Uterus (tissue), 3 donors: ENCODE measurements at regions not wholly inside any gene's neighbourhood (a gene's known extent, or its start where the extent isn't known, plus 50 kb on each side); places are given as distances from the start of the nearest gene placed in this dataset.
A peak's percentile ranks its signal among the peaks of the same experiment; 100 is the strongest.

ENCODE experiments used
- DNase-seq, 2 donors: peaks; one replicate each; pipeline ENCODE4 v3.0.0-alpha.2; 2019 to 2020
- H3K27ac ChIP-seq, 2 donors: fragments of 200-600 bp; sonication (generic); 1 replicate in 1 of 2; 2 replicates in 1 of 2; pipeline ENCODE4 v1.5.1; 2016 to 2018
- H3K27me3 ChIP-seq, 2 donors: fragments of 200-600 bp; sonication (generic); one replicate each; pipeline ENCODE4 v1.5.1; 2018 to 2019; ENCODE audit warnings: control low read depth in 1 of 2
- H3K36me3 ChIP-seq, 2 donors: fragments of 200-600 bp; sonication (generic); one replicate each; pipeline ENCODE4 v1.5.1; 2019; ENCODE audit warnings: control low read depth in 1 of 2
- H3K4me1 ChIP-seq, 2 donors: fragments of 200-600 bp; sonication (generic); one replicate each; pipeline ENCODE4 v1.5.1; 2018 to 2019; ENCODE audit warnings: control low read depth in 1 of 2
- H3K4me3 ChIP-seq, 2 donors: fragments of 200-600 bp; sonication (generic); 1 replicate in 1 of 2; 2 replicates in 1 of 2; pipeline ENCODE4 v1.5.1; 2018 to 2019; ENCODE audit warnings: mild to moderate bottlenecking in 1 of 2
- H3K9me3 ChIP-seq, 2 donors: fragments of 200-600 bp; sonication (generic); one replicate each; pipeline ENCODE4 v1.5.1; 2019; ENCODE audit warnings: control low read depth in 1 of 2
- POLR2A ChIP-seq, 2 donors: fragments of 450-650 bp; IDR thresholded peaks; one replicate each; pipeline ENCODE4 v1.6.1; 2016; ENCODE audit warnings: antibody characterized with exemption in 2 of 2, mild to moderate bottlenecking in 1 of 2, moderate library complexity in 1 of 2
- intact Hi-C: fragments of 100-400 bp; cut with DNase I; formaldehyde crosslinking; loops from one replicate; pipeline ENCODE4 v1.15.1; 2023; ENCODE audit warnings: low total_unique reads
- TF ChIP-seq, protein P1 (sequence below), 4 experiments: fragments of 200-600 bp in 2 of 4; fragments of 450-650 bp in 2 of 4; sonication (generic) in 2 of 4; IDR thresholded peaks; one replicate each; pipeline ENCODE4 v1.5.1; 2016 to 2019; ENCODE audit warnings: antibody characterized with exemption in 4 of 4, mild to moderate bottlenecking in 2 of 4, moderate library complexity in 1 of 4
- donor health status: DM: yes; HTN: yes; CAD: no.

DNA sequence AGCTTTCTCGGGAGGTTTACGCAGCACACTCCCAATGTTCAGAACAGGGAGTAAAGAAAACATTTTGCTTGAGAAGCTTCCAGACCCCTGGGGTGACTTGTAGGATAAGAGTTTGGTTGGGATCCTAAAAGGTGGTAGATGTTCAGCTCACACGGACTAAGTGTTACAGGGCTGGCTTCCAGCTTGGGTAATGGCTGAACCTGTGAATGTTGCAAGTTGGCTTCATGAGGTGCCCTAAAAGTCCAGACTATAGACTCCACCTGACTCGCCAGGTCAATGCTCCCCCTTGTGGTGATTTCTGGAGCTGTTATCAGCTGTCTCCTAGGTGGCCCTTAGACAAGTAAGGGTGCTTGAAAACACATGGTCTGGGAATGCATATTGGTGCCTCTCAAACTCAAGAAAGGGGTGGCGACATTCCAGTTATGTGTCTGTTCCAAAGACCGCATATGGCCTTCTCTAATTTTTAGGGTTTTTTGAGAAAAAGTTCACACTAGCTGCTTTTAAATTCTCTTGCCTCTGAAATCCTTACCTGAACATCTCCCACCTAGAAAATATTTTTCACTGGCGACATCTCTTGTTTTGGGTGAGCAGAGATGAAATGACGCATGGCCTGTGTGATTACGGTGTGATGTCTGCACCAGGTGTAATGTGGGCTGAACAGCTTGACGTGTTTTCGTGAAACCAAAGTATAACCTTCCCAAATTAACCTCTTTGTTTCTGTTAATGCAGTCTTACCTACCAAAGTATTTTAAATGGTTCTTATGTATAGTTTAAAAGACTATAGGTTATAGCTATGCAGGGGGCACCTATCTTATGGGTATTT is 175.7 kb upstream of the KBTBD8 start:
- peak; percentile 46 to 47 for DNase-seq
- Histone ChIP-seq H3K27ac (no peak overlapping the region), H3K27me3 (no peaks in the 10 kb centered on the region), H3K9me3 (no peaks in the 10 kb centered on the region), H3K4me3 (no peak overlapping the region), H3K4me1 (no peaks in the 10 kb centered on the region), H3K36me3 (no peaks in the 10 kb centered on the region)
- intact Hi-C loops = no loop called here
- no peak for TF ChIP-seq POLR2A (IDR thresholded peaks at IDR 0.05)
- TF ChIP-seq, protein P1, sequence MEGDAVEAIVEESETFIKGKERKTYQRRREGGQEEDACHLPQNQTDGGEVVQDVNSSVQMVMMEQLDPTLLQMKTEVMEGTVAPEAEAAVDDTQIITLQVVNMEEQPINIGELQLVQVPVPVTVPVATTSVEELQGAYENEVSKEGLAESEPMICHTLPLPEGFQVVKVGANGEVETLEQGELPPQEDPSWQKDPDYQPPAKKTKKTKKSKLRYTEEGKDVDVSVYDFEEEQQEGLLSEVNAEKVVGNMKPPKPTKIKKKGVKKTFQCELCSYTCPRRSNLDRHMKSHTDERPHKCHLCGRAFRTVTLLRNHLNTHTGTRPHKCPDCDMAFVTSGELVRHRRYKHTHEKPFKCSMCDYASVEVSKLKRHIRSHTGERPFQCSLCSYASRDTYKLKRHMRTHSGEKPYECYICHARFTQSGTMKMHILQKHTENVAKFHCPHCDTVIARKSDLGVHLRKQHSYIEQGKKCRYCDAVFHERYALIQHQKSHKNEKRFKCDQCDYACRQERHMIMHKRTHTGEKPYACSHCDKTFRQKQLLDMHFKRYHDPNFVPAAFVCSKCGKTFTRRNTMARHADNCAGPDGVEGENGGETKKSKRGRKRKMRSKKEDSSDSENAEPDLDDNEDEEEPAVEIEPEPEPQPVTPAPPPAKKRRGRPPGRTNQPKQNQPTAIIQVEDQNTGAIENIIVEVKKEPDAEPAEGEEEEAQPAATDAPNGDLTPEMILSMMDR (IDR thresholded peaks at IDR 0.05) = peak; percentile 45 to 67 (median 62)

DNA sequence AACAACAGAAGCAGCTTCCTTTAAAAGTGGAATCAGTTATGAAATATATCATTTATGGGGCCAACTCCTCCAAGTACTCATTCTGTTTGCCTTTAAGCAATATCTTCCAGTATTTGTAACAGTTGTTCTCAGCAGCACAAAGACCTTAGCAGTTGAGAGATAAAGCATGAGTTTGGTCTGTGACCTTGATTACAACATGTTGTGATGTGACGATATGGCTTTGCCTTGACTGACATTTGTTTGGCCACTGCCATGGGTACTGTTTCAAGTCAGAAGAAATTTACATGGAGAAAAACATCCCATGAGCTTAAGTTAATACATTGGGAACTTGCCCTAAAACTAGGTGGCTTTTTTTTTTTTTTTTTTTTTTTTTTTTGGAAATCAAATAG is 175.1 kb upstream of the KBTBD8 start:
- DNase-seq = no peak

DNA sequence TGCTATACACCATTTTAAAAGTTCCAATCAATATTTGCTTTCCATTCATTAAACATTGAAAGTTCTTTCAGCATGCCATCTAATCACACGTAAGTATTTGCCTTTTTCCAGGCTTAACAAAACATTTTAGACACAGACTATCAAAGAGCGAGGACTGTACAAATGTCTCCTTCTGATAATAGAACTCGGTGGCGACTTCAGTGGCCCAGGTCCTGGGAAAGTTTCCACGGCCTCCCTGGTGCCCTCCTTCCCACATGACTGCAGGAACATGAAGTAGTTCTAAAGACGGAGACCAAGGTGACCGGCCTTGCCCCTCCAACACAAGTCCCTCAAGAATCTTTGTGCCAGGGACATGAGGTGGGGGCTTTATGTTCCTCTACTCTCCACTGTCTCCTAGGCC is 174.6 kb upstream of the KBTBD8 start:
- intact Hi-C loops = no loop called here
- no peak for DNase-seq
- Histone ChIP-seq H3K4me3 (no peak overlapping the region), H3K9me3 (no peaks in the 10 kb centered on the region), H3K4me1 (no peaks in the 10 kb centered on the region), H3K27ac (no peak overlapping the region), H3K36me3 (no peaks in the 10 kb centered on the region), H3K27me3 (no peaks in the 10 kb centered on the region)
- TF ChIP-seq, protein P1 (IDR thresholded peaks at IDR 0.05) = no peak
- TF ChIP-seq POLR2A (IDR thresholded peaks at IDR 0.05) = no peak

More for the DNA sequence above, 175.1 kb upstream of the KBTBD8 start:
- Histone ChIP-seq H3K4me3 (no peak overlapping the region), H3K36me3 (no peaks in the 10 kb centered on the region), H3K27me3 (no peaks in the 10 kb centered on the region), H3K4me1 (no peaks in the 10 kb centered on the region), H3K27ac (no peak overlapping the region), H3K9me3 (no peaks in the 10 kb centered on the region)
- no peak for TF ChIP-seq POLR2A (IDR thresholded peaks at IDR 0.05)
- TF ChIP-seq, protein P1 (IDR thresholded peaks at IDR 0.05) = no peak
- intact Hi-C loops = no loop called here

DNA sequence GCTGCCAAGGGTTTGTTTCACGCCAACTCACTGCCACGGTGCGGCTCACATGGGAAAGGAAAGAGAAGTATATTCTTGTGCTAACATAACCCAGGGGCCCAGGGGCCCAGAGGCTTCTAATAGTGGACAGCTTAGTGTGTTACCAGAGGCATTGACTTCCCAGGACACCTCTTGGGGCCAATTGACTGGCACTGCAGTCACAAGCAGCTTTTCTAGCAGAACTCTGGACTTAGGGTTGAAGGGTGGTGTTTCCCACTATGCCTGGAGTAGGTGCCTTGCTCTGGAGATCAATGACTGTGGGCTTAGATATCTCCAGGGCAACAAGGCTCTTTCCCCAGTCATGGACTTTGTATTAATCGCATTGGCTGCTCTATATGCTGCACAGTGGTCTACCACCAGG is 172.7 kb upstream of the KBTBD8 start:
- TF ChIP-seq, protein P1 (IDR thresholded peaks at IDR 0.05) = no peak
- no peak for TF ChIP-seq POLR2A (IDR thresholded peaks at IDR 0.05)
- H3K27ac ChIP-seq = no peak overlapping the region
- intact Hi-C loops = no loop called here
- no peak for DNase-seq
- no peaks in the 10 kb centered on the region for H3K36me3 ChIP-seq
- H3K4me3 ChIP-seq = no peak overlapping the region
- no peaks in the 10 kb centered on the region for H3K4me1 ChIP-seq
- no peaks in the 10 kb centered on the region for H3K27me3 ChIP-seq
- H3K9me3 ChIP-seq = no peaks in the 10 kb centered on the region

DNA sequence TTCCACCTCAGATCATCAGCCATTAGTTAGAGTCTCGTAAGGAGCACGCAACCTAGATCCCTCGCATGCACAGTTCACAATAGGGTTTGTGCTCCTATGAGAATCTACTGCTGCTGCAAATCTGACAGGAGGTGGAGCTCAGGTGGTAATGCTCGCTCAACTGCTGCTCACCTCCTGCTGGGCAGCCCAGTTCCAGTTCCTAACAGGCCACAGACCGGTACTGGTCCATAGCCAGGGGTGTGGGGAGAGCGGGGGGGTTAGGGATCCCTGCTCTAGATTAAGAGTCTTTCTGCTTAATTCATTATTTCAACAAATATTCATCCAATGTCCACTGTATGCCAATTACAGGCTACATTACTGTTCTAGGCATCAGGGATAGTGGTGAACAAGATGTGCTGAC is 170.4 kb upstream of the KBTBD8 start:
- Histone ChIP-seq H3K36me3 (no peaks in the 10 kb centered on the region), H3K4me3 (no peak overlapping the region), H3K27ac (no peak overlapping the region), H3K27me3 (no peaks in the 10 kb centered on the region), H3K4me1 (no peaks in the 10 kb centered on the region), H3K9me3 (no peaks in the 10 kb centered on the region)
- intact Hi-C loops = no loop called here
- no peak for DNase-seq
- TF ChIP-seq, protein P1 (IDR thresholded peaks at IDR 0.05) = no peak
- TF ChIP-seq POLR2A (IDR thresholded peaks at IDR 0.05) = no peak
